WTC11 (cell line): ENCODE measurements at regions not wholly inside any gene's neighbourhood (a gene's known extent, or its start where the extent isn't known, plus 50 kb on each side); places are given as distances from the start of the nearest gene placed in this dataset.

ENCODE experiments used
- ATAC-seq: fragments of 200-7000 bp; cut with Tn5 transposase; 2 replicates; pipeline ENCODE4 v1.10.0; 2021; ENCODE audit warnings: mild to moderate bottlenecking, moderate library complexity
- CTCF ChIA-PET: fragments of 300-600 bp; sonication (Branson Sonifier 250); formaldehyde crosslinking; loops from one replicate; lab custom pipeline; 2021; ENCODE audit warnings: antibody characterized with exemption; lab: Charles Lee
- POLR2A ChIA-PET: fragments of 350-600 bp; sonication (Branson Sonifier 250); formaldehyde crosslinking; loops from one replicate; lab custom pipeline; 2021; ENCODE audit warnings: antibody characterized with exemption; lab: Charles Lee
- DNase-seq: peaks from one replicate; pipeline ENCODE4 v3.0.0; 2021; ENCODE audit warnings: low spot score
- H3K27ac Mint-ChIP-seq: 2 replicates; pipeline ENCODE4 v1.8.0; 2021; ENCODE audit warnings: mixed read lengths
- H3K27me3 Mint-ChIP-seq: 2 replicates; pipeline ENCODE4 v1.8.0; 2021; ENCODE audit warnings: low read depth, mild to moderate bottlenecking, moderate library complexity, mixed read lengths
- H3K36me3 Mint-ChIP-seq: 2 replicates; pipeline ENCODE4 v1.8.0; 2021; ENCODE audit warnings: mixed read lengths
- H3K4me1 Mint-ChIP-seq: 2 replicates; pipeline ENCODE4 v1.8.0; 2022; ENCODE audit warnings: mixed read lengths
- H3K4me3 Mint-ChIP-seq: 2 replicates; pipeline ENCODE4 v1.8.0; 2021; ENCODE audit warnings: mild to moderate bottlenecking, moderate library complexity, mixed read lengths
- H3K9me3 Mint-ChIP-seq: 2 replicates; pipeline ENCODE4 v1.8.0; 2021; ENCODE audit warnings: mixed read lengths
- ATF1 ChIP-seq: sonication (generic); formaldehyde crosslinking; IDR thresholded peaks from 2 replicates; pipeline ENCODE4 v1.8.1; 2023; ENCODE audit warnings: mild to moderate bottlenecking, moderate library complexity, missing genetic modification reagents
- ELF4 ChIP-seq: sonication (generic); formaldehyde crosslinking; IDR thresholded peaks from 2 replicates; pipeline ENCODE4 v1.8.1; 2022; ENCODE audit warnings: low read depth, mild to moderate bottlenecking, moderate library complexity, missing genetic modification reagents
- EMX1 ChIP-seq: fragments of 250-450 bp; sonication (Bioruptor Pico); IDR thresholded peaks from 2 replicates; pipeline ENCODE4 v1.8.0; 2021; ENCODE audit warnings: mild to moderate bottlenecking
- ETV6 ChIP-seq: sonication (generic); formaldehyde crosslinking; IDR thresholded peaks from 2 replicates; pipeline ENCODE4 v1.8.1; 2022; ENCODE audit warnings: mild to moderate bottlenecking, missing genetic modification reagents
- FOXK1 ChIP-seq: sonication (generic); formaldehyde crosslinking; IDR thresholded peaks from 2 replicates; pipeline ENCODE4 v1.8.0; 2022; ENCODE audit warnings: mild to moderate bottlenecking, moderate library complexity, missing genetic modification reagents
- MYBL2 ChIP-seq: sonication (generic); formaldehyde crosslinking; IDR thresholded peaks from 2 replicates; pipeline ENCODE4 v1.8.1; 2023; ENCODE audit warnings: mild to moderate bottlenecking, moderate library complexity, missing genetic modification reagents
- NR1H2 ChIP-seq: sonication (generic); formaldehyde crosslinking; IDR thresholded peaks from 2 replicates; pipeline ENCODE4 v1.9.0; 2021; ENCODE audit warnings: mild to moderate bottlenecking, moderate library complexity, missing genetic modification reagents
- PRRX2 ChIP-seq: fragments of 250-450 bp; sonication (Bioruptor Pico); IDR thresholded peaks from 2 replicates; pipeline ENCODE4 v1.8.0; 2021; ENCODE audit warnings: mild to moderate bottlenecking
- ZNF138 ChIP-seq: sonication (generic); formaldehyde crosslinking; conservative IDR thresholded peaks from 2 replicates; pipeline ENCODE4 v1.8.1; 2022; ENCODE audit warnings: mild to moderate bottlenecking, moderate library complexity, missing genetic modification reagents
- ZNF219 ChIP-seq: sonication (generic); formaldehyde crosslinking; IDR thresholded peaks from 2 replicates; pipeline ENCODE4 v1.8.0; 2023; ENCODE audit warnings: missing genetic modification reagents, mild to moderate bottlenecking, borderline replicate concordance
- ZNF232 ChIP-seq: sonication (generic); formaldehyde crosslinking; IDR thresholded peaks from 2 replicates; pipeline ENCODE4 v1.8.0; 2022; ENCODE audit warnings: mild to moderate bottlenecking, missing genetic modification reagents
- ZNF263 ChIP-seq: sonication (generic); formaldehyde crosslinking; IDR thresholded peaks from 2 replicates; pipeline ENCODE4 v1.8.1; 2022; ENCODE audit warnings: low read depth, mild to moderate bottlenecking, moderate library complexity, missing genetic modification reagents
- TF ChIP-seq, protein P1 (sequence below): fragments of 250-450 bp; sonication (Bioruptor Pico); IDR thresholded peaks from 2 replicates; pipeline ENCODE4 v1.9.0; 2021; ENCODE audit warnings: moderate library complexity, mild to moderate bottlenecking, inconsistent platforms, borderline replicate concordance
- TF ChIP-seq, protein P2 (sequence below): sonication (generic); formaldehyde crosslinking; IDR thresholded peaks from 2 replicates; pipeline ENCODE4 v1.8.1; 2023; ENCODE audit warnings: mild to moderate bottlenecking, missing genetic modification reagents, borderline replicate concordance
- TF ChIP-seq, protein P3 (sequence below): sonication (generic); formaldehyde crosslinking; IDR thresholded peaks from 2 replicates; pipeline ENCODE4 v1.8.1; 2023; ENCODE audit warnings: mild to moderate bottlenecking, moderate library complexity, missing genetic modification reagents
- TF ChIP-seq, protein P4 (sequence below): sonication (generic); formaldehyde crosslinking; IDR thresholded peaks from 2 replicates; pipeline ENCODE4 v1.8.0; 2022; ENCODE audit warnings: mild to moderate bottlenecking, missing genetic modification reagents
- TF ChIP-seq, protein P5 (sequence below): fragments of 250-450 bp; sonication (Bioruptor Pico); IDR thresholded peaks from 2 replicates; pipeline ENCODE4 v1.9.0; 2021; ENCODE audit warnings: mild to moderate bottlenecking, borderline replicate concordance
- TF ChIP-seq, protein P6 (sequence below): fragments of 250-450 bp; sonication (Bioruptor Pico); IDR thresholded peaks from 2 replicates; pipeline ENCODE4 v1.9.0; 2021; ENCODE audit warnings: mild to moderate bottlenecking

DNA sequence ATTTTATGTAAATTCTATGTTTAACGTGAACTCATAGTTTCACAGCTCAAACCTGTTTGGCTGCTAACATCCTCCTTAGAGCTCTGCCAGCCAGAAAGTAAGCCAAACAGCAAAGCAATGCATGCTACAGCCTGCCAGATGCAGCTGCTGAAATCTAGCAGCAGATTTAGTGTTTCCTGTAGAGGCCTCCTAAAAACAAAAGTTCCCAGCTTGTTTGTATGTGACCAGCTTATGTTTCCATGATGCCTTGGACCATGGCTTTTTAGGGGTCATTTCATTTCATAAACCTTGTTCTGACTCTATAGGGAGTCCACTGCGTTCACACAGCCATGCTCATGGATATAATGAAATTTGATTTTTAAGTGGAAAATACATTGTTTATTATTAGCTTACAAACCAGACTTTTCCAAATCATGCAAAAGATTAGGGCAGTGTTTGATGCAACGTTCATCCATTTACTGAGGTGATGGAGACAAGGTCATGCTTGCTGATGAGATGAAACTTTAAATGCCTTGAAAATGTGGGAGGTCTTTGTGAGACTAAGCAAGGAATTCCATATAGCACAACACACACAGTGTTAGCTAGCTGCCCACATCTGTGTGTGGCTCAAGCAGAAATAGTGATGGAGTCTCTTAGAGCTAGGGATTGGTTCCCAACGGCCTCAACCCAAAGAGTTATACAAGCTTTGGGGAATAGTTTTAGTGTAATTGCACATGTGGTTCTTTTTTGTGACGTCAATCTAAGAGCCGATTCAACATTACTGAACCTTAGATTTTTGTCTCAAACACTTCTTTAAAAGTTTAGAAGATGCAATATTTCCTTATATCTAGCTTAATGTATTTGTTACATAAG, 157.5 kb upstream of the LRIG3 start:
- Mint-ChIP-seq H3K36me3 (no peaks in the 10 kb centered on the region), H3K4me1 (no peaks in the 10 kb centered on the region), H3K4me3 (no peak overlapping the region), H3K27me3 (no peaks in the 10 kb centered on the region), H3K27ac (no peak overlapping the region), H3K9me3 (no peaks in the 10 kb centered on the region)
- ATAC-seq (no peak), DNase-seq (no peak)
- TF ChIP-seq FOXK1, result no peak
- no peak for TF ChIP-seq ATF1 (CRISPR knock-in tag)
- TF ChIP-seq NR1H2 (CRISPR knock-in tag), result no peak
- TF ChIP-seq ELF4, result no peak
- no peak for TF ChIP-seq ZNF219
- TF ChIP-seq ZNF138, result no peak
- no peak for TF ChIP-seq MYBL2
- TF ChIP-seq, protein P1, sequence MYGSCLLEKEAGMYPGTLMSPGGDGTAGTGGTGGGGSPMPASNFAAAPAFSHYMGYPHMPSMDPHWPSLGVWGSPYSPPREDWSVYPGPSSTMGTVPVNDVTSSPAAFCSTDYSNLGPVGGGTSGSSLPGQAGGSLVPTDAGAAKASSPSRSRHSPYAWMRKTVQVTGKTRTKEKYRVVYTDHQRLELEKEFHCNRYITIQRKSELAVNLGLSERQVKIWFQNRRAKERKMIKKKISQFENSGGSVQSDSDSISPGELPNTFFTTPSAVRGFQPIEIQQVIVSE, result no peak
- TF ChIP-seq PRRX2, result no peak
- TF ChIP-seq, protein P2, sequence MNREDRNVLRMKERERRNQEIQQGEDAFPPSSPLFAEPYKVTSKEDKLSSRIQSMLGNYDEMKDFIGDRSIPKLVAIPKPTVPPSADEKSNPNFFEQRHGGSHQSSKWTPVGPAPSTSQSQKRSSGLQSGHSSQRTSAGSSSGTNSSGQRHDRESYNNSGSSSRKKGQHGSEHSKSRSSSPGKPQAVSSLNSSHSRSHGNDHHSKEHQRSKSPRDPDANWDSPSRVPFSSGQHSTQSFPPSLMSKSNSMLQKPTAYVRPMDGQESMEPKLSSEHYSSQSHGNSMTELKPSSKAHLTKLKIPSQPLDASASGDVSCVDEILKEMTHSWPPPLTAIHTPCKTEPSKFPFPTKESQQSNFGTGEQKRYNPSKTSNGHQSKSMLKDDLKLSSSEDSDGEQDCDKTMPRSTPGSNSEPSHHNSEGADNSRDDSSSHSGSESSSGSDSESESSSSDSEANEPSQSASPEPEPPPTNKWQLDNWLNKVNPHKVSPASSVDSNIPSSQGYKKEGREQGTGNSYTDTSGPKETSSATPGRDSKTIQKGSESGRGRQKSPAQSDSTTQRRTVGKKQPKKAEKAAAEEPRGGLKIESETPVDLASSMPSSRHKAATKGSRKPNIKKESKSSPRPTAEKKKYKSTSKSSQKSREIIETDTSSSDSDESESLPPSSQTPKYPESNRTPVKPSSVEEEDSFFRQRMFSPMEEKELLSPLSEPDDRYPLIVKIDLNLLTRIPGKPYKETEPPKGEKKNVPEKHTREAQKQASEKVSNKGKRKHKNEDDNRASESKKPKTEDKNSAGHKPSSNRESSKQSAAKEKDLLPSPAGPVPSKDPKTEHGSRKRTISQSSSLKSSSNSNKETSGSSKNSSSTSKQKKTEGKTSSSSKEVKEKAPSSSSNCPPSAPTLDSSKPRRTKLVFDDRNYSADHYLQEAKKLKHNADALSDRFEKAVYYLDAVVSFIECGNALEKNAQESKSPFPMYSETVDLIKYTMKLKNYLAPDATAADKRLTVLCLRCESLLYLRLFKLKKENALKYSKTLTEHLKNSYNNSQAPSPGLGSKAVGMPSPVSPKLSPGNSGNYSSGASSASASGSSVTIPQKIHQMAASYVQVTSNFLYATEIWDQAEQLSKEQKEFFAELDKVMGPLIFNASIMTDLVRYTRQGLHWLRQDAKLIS, result no peak
- no peak for TF ChIP-seq ZNF232 (CRISPR knock-in tag)
- TF ChIP-seq, protein P3, sequence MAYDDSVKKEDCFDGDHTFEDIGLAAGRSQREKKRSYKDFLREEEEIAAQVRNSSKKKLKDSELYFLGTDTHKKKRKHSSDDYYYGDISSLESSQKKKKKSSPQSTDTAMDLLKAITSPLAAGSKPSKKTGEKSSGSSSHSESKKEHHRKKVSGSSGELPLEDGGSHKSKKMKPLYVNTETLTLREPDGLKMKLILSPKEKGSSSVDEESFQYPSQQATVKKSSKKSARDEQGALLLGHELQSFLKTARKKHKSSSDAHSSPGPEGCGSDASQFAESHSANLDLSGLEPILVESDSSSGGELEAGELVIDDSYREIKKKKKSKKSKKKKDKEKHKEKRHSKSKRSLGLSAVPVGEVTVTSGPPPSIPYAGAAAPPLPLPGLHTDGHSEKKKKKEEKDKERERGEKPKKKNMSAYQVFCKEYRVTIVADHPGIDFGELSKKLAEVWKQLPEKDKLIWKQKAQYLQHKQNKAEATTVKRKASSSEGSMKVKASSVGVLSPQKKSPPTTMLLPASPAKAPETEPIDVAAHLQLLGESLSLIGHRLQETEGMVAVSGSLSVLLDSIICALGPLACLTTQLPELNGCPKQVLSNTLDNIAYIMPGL (CRISPR knock-in tag), result no peak
- no peak for TF ChIP-seq ETV6
- TF ChIP-seq ZNF263 (CRISPR knock-in tag), result no peak
- TF ChIP-seq EMX1 (CRISPR knock-in tag), result no peak
- TF ChIP-seq, protein P4, sequence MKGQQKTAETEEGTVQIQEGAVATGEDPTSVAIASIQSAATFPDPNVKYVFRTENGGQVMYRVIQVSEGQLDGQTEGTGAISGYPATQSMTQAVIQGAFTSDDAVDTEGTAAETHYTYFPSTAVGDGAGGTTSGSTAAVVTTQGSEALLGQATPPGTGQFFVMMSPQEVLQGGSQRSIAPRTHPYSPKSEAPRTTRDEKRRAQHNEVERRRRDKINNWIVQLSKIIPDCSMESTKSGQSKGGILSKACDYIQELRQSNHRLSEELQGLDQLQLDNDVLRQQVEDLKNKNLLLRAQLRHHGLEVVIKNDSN (CRISPR knock-in tag), result no peak
- ChIA-PET CTCF (interaction anchor here (1.4 to 2.8 kb wide), 3 partner anchors 36 to 537 kb away, joined by 4 to 12 read pairs (median 8); no protein-coding TSS in a partner anchor), POLR2A (no interaction called here)

DNA sequence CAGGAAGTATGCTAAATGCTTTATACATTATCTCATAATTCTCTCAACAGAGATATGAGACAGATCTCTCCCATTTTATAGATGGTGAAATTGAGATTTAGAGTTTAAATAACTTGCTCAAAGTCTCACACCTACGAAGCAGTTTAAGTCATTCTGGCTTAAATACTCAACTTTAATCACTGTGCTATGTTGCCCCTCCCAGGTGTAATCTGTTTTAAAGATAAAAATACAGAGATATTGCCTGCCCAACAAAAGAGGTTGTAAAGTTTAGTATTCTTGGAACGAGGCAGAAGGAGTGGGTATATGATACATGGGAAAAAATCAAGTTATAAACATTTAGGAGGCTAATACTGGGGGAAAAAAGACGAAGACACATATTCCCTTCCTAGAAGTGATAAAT, 156.8 kb upstream of the LRIG3 start:
- TF ChIP-seq, protein P5, sequence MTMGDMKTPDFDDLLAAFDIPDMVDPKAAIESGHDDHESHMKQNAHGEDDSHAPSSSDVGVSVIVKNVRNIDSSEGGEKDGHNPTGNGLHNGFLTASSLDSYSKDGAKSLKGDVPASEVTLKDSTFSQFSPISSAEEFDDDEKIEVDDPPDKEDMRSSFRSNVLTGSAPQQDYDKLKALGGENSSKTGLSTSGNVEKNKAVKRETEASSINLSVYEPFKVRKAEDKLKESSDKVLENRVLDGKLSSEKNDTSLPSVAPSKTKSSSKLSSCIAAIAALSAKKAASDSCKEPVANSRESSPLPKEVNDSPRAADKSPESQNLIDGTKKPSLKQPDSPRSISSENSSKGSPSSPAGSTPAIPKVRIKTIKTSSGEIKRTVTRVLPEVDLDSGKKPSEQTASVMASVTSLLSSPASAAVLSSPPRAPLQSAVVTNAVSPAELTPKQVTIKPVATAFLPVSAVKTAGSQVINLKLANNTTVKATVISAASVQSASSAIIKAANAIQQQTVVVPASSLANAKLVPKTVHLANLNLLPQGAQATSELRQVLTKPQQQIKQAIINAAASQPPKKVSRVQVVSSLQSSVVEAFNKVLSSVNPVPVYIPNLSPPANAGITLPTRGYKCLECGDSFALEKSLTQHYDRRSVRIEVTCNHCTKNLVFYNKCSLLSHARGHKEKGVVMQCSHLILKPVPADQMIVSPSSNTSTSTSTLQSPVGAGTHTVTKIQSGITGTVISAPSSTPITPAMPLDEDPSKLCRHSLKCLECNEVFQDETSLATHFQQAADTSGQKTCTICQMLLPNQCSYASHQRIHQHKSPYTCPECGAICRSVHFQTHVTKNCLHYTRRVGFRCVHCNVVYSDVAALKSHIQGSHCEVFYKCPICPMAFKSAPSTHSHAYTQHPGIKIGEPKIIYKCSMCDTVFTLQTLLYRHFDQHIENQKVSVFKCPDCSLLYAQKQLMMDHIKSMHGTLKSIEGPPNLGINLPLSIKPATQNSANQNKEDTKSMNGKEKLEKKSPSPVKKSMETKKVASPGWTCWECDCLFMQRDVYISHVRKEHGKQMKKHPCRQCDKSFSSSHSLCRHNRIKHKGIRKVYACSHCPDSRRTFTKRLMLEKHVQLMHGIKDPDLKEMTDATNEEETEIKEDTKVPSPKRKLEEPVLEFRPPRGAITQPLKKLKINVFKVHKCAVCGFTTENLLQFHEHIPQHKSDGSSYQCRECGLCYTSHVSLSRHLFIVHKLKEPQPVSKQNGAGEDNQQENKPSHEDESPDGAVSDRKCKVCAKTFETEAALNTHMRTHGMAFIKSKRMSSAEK (CRISPR knock-in tag), result no peak
- TF ChIP-seq, protein P6, sequence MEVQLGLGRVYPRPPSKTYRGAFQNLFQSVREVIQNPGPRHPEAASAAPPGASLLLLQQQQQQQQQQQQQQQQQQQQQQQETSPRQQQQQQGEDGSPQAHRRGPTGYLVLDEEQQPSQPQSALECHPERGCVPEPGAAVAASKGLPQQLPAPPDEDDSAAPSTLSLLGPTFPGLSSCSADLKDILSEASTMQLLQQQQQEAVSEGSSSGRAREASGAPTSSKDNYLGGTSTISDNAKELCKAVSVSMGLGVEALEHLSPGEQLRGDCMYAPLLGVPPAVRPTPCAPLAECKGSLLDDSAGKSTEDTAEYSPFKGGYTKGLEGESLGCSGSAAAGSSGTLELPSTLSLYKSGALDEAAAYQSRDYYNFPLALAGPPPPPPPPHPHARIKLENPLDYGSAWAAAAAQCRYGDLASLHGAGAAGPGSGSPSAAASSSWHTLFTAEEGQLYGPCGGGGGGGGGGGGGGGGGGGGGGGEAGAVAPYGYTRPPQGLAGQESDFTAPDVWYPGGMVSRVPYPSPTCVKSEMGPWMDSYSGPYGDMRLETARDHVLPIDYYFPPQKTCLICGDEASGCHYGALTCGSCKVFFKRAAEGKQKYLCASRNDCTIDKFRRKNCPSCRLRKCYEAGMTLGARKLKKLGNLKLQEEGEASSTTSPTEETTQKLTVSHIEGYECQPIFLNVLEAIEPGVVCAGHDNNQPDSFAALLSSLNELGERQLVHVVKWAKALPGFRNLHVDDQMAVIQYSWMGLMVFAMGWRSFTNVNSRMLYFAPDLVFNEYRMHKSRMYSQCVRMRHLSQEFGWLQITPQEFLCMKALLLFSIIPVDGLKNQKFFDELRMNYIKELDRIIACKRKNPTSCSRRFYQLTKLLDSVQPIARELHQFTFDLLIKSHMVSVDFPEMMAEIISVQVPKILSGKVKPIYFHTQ (CRISPR knock-in tag), result no peak
- TF ChIP-seq ZNF232 (CRISPR knock-in tag), result no peak
- H3K4me3 Mint-ChIP-seq, result no peak overlapping the region
- no peak overlapping the region for H3K27ac Mint-ChIP-seq
- no peaks in the 10 kb centered on the region for H3K9me3 Mint-ChIP-seq
- CTCF ChIA-PET, result interaction anchor here (1.4 to 2.8 kb wide), 3 partner anchors 37 to 536 kb away, joined by 4 to 12 read pairs (median 8); no protein-coding TSS in a partner anchor
- DNase-seq, result no peak
- no peaks in the 10 kb centered on the region for H3K36me3 Mint-ChIP-seq
- no peak for ATAC-seq
- no peaks in the 10 kb centered on the region for H3K4me1 Mint-ChIP-seq
- POLR2A ChIA-PET, result no interaction called here
- no peaks in the 10 kb centered on the region for H3K27me3 Mint-ChIP-seq
